ENCODE measurements at regions not wholly inside any gene's neighbourhood (a gene's known extent, or its start where the extent isn't known, plus 50 kb on each side); places are given as distances from the start of the nearest gene placed in this dataset.

DNA sequence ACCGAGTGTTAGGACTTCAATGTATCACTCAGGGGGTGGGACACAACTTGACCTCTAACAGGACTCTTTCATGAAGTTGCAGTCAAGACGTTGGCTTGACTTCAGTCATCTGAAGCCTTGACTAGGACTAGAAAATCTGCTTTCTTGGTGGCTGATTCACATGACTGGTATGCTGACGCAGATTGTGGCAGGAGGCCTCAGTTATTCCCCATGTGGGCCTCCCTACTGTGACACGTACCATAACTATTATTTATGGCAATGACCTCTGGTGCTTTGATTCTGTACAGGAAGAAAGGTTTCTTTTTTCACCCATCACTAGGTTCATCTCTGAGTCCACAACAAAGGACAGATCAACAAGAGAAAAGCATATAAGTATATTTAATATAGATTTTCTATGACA, 270.4 kb downstream of the NEDD1 start:
- no peak for DNase-seq (ENCODE audit: low read depth in 3 of 3)

DNA sequence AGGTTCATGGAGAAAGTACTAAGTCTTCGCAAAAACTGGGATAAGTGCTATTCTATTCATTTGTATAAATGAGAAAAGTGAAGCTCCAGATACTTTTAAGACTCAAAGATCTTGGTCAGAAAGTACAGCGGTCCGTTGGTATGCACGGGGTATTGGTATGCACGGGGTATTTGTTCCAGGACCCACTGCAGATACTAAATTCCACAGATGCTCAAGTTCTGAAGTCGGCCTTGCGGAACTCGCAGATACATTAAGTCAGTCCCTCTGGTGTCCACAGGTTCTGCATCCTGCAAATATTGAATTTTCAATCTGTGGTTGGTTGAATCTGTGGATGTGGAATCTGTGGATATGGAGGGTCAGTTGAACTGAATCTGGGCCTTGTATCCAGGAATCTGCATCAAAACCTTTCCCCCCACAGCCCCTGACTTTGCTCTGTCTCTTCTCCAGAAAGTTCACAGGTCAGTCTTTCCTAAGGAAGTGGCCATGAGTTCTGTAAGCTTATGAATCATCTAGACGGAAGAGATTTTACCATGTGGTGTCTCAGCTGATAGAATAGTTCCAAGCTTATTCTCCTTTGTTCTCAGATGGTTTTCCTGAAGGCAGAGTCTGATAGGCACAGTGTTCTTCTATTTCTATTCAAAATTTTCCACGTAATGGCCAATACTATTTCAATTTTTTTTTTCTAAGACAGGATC, 274.7 kb downstream of the NEDD1 start:
- no peak for DNase-seq (ENCODE audit: low read depth in 3 of 3)

DNA sequence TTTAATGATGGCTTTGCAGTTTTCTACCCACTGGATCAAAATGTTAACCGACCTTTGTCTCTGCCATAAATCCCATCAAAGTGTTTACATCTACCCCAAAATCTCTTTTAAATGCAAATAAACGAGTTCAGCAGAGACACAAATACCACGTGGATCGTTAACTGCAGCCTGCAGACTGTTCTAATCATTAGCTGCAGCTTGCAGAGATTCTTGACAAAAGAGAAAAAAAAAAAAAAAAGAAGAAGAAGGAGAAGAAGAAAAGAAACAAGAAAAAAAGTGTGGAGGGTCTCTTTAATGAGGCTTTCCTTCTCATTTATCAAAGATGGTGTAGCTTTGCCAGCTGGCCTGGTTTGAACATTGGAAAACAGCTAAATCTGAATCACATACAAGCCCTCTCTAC, 275.7 kb downstream of the NEDD1 start:
- DNase-seq (ENCODE audit: low read depth in 3 of 3): no peak

DNA sequence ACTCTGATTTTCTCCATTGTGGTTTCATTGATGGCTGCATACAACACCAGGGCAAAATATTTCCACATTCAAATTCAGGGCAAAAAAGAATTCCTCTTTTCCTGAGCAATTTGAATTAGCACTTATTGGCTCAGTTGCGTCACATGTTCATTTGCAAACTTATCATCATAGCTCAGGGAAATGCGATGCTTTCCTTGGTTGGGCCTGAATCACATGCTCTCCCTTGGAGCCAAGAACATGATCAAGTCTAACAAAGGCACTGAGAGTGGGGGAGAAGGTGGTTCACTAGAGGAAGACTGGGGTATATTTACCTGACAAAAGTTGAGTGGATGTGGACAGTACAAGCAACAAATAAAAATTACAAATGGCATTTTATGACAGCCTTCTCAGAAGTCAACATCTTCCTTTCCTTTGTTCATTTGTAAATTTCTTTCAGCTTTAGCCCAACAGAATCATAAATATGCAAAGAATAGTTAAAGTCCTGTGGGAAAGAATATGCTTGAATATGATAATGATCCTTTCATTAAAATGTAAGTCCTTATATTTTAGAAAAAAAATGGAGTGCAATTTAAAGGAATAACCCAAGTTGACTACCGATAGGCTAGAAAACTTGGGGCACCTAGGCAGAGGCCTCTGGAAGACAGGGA, 277.2 kb downstream of the NEDD1 start:
- no peak for DNase-seq (ENCODE audit: low read depth in 3 of 3)

DNA sequence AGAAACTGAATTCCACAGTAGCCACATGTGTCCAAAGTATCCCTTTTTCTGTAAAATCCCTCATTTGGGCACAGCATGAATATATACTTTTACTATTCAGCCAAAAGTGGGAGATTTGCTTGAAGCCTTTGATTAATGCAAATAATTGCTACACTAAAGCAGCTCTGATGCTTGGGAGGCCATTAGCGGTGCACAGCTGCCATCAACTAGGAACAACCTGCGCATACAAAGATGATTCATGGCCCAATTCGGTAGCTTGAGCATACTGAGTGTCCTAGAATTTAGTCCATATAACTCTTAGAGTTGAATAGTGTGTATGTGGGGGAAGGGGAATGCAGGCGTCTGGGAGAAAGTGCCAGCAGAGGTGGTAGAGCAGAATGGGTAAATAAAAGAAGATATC, 277.0 kb upstream of the RMST start:
- DNase-seq (ENCODE audit: low read depth in 3 of 3): no peak

DNA sequence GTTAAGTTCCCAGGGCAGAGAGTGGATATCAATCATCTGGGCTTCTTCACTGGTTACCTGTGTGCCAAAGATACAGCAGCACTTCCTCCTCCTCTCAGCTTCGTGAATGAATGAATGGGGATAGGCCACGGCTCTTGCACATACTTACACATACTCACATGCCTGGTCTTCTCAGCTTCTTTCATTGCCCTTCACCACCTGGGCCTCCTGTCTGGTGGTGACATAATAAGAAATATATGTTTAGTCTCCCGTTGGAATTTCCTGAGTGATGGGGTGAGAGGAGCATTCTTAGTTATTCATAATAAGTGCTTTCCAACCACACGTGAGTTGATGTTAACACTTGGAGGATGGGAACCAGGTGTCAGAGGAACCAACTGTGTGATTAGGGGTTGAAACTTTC, 268.1 kb upstream of the RMST start:
- no peak for DNase-seq (ENCODE audit: low read depth in 3 of 3)

DNA sequence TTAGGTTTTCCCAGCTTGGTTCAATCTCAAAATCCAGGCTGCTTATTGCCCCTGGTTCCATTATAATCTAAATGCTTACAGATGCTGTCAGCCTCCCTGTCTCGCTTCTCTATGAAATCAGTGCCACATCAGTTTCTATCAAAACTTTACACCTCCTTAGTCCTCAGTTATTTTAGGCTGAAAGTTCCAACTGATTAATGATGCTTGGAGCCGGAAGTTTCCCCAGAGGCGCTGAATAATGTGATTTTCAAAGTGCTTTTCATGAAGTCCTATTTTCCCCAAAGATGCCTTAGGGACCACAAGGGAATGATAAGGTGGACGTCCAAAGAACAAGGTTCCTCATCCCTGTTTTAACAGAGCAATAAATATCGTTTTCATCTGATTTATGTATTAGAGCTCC, 262.4 kb upstream of the RMST start:
- DNase-seq (ENCODE audit: low read depth in 3 of 3): no peak

DNA sequence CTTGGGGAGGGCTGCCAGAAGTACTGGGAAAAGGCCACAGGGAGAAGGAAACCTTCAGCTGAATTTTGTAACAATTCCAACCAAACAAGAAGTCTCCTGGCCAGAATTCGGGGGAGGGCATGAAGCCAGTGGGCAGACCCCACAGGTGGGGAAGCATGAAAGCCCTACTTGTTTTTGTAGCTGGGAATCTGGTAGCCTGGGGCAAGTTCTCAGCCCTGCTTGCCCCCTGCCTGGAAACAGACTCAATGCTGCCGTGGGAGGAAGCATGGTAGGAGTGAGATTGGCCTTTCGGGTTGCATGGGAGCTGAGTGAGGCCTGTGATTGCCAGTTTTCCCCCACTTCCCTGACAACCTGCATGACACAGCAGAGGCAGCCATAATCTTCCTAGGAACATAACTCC, 259.2 kb upstream of the RMST start:
- DNase-seq (ENCODE audit: low read depth in 3 of 3): no peak

DNA sequence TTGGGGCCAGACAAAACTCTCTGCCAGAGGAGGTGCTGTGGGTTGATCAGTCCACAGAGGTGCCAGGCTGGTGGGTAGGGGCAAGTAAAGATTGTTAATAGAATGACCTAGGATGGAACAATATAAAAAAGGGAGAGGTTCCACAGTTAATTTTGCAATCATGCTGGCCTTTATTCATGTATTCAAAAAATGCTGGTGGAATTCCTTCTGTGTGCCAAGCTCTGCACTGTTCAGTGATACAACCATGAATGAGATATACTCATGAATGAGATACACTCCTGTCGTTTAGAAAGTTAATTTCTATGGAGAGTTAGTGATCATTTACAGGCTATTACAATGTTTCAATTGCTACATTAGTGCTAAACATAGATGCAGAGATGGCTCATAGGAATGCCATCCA, 252.6 kb upstream of the RMST start:
- no peak for DNase-seq (ENCODE audit: low read depth in 3 of 3)

DNA sequence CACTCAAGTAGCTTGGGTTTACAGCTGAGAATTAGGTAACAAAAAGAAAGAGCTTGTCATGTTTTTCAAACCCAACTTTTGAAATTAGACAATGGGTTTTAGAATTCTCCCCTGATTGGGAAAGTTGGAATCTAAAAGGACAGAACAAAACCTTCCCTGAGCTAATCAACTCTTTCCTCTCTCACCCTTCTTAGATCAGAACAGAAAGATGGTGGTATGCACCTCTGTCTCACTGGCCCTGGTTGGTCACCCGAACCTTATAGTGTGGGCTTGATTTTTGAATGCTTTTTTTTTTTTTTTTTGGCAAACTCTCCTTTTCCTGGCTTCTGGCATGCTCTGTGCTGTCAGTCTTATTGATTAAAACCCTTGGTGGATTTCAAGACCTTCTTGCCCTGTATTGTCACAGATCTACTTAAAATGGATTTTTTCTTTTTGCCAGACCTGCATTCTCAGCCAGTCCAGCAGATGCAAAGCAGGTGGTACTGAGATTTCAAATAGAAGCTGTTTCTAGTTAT, 251.1 kb upstream of the RMST start:
- no peak for DNase-seq (ENCODE audit: low read depth in 3 of 3)

DNA sequence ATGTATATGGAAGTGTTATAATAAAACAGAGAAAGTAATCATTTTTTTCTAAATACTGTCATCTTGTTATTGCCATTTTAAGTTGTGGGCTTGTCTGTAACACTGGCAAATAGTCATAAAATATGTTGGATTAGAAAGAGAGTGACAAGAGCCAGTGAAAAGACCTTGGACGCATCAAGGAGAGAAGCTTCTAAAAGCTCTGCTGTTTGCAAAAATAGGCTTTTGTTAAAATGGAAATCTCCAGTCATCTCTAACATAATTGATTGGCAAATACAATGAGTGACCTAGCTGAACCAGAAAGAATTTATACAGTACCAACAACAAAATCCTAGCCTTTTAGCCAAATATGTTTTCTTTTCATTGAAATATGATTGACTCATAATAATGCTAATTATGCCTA, 245.8 kb upstream of the RMST start:
- DNase-seq (ENCODE audit: low read depth in 3 of 3): no peak

DNA sequence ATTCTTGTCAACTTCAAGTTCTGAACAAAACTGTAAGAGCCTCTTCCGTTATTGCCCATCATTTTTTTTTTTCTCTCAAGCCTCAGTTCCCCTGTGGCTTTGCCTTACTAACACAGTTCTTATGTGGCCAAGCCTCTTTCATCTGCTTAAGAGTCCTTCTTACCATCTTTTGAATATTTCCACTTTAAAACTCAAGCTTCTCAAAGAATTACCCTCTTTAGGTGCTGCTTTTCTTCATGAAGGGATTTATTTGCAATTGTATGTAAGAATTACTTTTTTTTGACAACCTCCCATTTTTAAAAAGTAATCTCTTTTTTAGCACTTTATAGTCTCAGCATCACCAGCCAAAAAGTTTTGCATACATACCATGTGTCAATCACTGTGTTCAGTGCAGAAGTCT, 240.2 kb upstream of the RMST start:
- DNase-seq (ENCODE audit: low read depth in 3 of 3): no peak

DNA sequence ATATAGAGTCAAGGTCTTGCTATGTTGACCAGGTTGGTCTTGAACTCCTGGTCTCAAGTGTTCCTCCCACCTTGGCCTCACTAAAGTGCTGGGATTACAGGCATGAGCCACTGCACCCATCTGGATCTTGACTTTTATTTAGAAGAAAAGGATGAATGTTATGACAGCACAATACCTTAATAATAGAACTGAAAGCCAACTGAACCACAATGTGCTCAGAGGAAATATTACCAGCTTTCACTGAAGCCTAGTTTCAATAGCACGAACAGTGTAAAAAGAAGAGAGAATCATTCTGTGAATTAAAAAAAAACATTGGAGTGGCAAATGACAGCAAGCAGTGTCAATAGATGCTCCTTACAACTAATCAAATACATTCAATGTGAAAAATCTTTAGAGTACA, 239.2 kb upstream of the RMST start:
- DNase-seq (ENCODE audit: low read depth in 3 of 3): no peak

DNA sequence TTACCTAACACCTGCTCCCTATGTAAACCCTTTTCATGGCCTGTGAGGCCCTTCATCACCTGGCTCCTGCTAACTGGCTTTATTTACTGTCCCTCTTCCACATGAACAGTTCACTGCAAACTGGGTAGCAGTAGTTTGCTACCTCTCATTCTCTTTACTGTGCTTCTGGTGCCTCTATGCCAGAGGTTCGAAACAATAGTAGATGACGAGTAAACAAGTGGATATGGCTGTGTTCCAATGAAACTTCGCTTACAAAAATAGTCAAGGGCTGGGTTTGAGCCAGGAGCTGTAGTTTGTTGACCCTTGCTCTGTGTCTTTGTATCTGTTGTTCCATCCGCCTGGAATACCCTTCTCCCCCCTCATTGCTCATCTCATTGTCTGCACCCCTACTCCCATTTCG, 233.6 kb upstream of the RMST start:
- no peak for DNase-seq (ENCODE audit: low read depth in 3 of 3)

DNA sequence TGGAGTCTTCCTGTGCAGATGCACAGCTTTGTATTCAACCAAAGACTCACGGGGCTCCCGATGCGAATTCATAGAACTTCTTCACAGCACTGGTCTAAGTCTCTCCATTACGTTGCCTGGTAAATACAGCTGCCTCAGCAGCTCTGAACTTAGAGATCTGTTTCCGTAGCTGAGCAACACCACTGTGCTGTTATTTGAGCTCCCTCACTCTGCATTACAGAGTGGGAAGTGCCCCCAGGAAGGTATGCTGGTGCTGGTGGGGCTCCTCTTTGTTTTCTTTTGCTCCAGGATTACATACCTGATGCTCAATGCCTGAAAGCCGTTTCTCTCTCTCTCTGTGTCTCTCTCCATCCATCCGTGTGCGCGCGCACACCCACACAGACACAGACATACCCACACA, 227.5 kb upstream of the RMST start:
- DNase-seq (ENCODE audit: low read depth in 3 of 3): no peak

DNA sequence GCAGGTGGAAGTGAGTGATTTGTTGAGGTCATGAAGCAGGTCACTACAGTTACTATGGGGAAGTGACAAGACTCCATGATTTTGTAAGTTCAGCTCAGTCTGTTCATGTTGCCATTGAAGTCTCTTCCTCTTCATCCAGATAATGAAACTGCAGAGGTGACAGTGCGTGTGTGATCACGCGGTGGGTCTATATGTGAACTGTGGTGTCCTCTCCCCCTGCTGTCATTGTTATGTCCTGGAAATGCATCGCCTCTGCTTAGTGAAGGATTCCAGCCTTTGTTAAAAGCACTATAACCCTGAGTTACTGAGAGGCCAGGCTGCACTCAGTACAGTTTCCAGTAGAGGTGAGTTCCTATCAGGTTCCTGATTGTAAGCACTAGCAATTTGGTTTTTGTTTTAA, 216.2 kb upstream of the RMST start:
- DNase-seq (ENCODE audit: low read depth in 3 of 3): no peak

DNA sequence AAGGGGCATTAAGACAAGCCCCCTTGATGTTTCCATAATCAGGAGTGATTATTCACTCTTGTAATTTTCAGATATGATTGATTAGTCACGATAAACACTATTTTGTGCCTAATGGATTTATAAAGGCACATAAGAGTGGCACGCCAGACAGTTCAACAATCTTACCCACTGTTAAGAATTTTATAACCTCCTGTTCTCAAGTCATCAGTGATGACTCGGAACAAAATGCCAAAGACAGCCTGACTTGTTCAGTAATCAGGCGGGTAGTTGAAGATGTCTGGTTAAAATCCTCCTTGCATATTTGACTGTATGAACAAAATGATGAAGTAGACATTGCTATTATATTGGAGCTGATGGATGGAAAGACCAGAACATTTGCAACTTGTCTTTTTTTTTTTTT, 212.1 kb upstream of the RMST start:
- DNase-seq (ENCODE audit: low read depth in 3 of 3): no peak

DNA sequence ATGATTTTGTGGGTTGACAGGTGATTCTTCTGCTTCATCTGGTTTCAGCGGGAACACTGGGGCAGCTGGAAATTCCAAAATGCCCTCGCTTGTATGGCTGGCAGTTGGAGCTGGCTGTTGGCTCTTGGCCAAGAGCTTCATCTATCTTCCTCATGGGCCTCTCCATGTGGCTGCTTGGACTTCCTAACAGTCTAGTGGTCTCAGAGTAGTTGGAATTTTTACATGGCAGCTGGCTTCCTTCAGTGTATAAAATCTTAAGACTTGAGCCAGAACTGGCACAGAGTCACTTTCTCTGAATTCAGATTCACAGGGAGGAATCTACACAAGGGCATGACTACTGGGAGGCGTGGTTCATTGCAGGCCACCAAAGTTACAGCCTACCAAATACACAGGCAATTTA, 204.9 kb upstream of the RMST start:
- DNase-seq (ENCODE audit: low read depth in 3 of 3): no peak

DNA sequence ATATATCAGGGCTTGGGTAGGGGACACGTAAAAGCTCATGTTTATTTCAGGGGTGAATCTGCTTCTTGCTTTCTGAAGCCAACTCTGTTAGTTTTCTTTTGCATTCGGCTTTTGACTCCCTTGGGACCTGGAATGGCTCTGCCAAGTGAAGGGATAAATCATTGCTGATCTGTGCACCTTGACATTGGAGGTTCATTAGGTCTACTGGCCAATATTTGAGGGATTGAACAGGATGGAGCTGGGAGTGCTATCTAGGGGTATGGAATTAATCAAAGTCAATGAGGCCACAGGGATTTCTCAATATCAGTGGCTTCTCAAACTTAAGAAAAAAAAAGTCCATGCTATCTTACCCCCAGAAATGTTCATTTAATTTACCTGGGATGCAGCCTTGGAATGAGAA, 203.5 kb upstream of the RMST start:
- no peak for DNase-seq (ENCODE audit: low read depth in 3 of 3)

DNA sequence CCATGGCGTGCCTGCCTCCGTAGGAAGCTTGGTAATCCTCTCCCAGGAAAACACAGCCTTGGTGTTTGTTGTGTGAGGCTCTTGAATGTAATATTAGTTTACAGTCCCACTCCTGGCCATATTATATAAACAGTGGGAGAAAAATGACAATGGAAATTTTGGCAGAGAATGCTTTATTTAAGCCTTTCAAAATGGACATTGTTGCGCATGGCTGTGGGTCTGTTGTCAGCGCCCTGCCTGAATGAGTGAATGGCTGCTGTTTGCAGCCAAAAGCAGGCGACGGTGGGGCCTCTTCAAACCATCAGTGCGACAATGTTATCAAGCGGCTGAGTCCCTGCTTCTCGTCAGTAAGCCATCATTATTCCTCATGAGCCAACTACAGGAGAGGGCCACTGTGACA, 201.8 kb upstream of the RMST start:
- DNase-seq (ENCODE audit: low read depth in 3 of 3): no peak

DNA sequence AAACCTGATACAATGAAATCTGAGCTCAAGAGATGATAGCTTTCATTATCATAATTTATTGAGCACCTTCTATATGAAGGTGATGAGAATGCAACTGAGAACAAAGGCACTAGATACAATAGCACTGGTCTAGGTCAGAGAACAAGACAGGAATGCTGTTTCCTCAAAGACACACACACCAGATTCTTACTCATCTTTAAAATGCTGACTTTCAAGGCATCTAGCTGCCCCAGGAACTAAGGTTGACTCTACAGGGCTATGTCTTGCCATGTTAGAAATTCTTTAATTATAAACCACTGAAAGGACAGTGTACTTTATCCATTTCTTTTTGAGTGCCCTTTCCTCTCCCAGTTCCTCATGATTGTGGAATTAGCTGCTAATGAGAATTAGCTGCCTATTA, 195.4 kb upstream of the RMST start:
- no peak for DNase-seq (ENCODE audit: low read depth in 3 of 3)

DNA sequence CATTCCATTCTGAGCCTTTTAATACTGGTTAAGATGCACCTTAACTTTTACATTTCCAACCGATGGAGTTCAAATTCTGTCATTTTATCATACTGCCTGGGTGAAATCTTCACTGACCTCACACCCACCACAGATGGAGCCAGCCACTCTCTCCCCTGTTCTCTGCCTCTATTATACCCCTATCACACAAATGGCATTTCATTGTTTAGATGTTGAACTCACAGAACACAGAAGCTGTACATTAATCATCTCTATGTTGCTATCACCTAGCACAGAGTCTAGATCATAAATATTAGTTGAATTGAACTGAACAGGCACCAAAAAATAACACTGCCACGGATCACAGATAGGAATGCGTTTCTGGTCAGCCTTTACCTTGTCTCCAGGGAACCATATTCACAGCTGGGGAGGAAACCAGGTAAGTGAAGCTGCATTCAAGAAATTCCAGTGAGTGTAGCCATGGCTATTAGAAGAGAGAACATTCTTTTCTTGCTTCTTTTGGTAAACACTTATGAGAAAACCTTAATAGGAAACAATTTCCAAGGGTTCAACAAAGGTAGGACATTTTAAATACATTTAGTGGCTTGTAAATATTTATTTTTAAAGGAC, 194.9 kb upstream of the RMST start:
- DNase-seq (ENCODE audit: low read depth in 3 of 3): no peak

DNA sequence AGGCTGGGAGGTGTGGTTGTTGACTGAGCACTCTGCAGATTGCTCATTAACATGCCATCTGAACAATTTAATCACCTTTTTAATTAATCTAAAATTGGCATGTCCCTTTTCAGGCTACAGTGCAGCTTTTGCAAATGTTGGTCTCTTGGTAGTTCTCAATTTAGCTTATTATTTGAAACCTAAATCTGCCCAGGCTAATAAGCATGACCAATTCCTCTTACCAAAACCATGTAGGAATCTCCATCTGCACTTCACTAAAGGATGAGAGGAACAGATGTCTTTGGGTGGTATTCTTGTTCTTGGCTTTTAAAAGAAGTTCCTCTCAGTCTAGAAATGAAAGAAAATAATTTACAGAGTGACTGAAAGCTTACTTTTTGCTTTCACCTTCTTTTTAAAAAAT, 190.1 kb upstream of the RMST start:
- no peak for DNase-seq (ENCODE audit: low read depth in 3 of 3)
